MCF 10A (cell line): ENCODE measurements at regions not wholly inside any gene's neighbourhood (a gene's known extent, or its start where the extent isn't known, plus 50 kb on each side); places are given as distances from the start of the nearest gene placed in this dataset.

Experiments used
- BruUV-seq: library from RNA; stranded (reverse); fragments of 400-500 nt; replicated peaks from 2 replicates; lab custom pipeline; 2021; lab: Mats Ljungman, UMichigan
- CTCF ChIA-PET: fragments of 300-600 bp; sonication (Branson Sonifier 250); formaldehyde crosslinking; extraction: SDS; loops from one replicate; lab custom pipeline; 2021; ENCODE audit warnings: antibody characterized with exemption, inconsistent platforms; lab: Yijun Ruan, JAX
- POLR2A ChIA-PET: fragments of 300-600, 350-650 bp; sonication (Branson Sonifier 250); formaldehyde crosslinking; extraction: SDS; loops from one replicate; lab custom pipeline; 2020; ENCODE audit warnings: antibody characterized with exemption, inconsistent platforms; lab: Yijun Ruan, JAX
- DNase-seq: peaks from one replicate; pipeline ENCODE4 v3.0.0-alpha.2; 2018; ENCODE audit not compliant: unreplicated experiment
- H3K27ac Mint-ChIP-seq: one replicate; pipeline ENCODE4 v1.8.0; 2022; ENCODE audit warnings: mild to moderate bottlenecking, low read depth, mixed read lengths; ENCODE audit not compliant: unreplicated experiment
- H3K27me3 Mint-ChIP-seq: one replicate; pipeline ENCODE4 v1.8.0; 2022; ENCODE audit warnings: mixed read lengths; ENCODE audit not compliant: insufficient read depth, unreplicated experiment
- H3K36me3 Mint-ChIP-seq: one replicate; pipeline ENCODE4 v1.8.0; 2022; ENCODE audit warnings: mild to moderate bottlenecking, moderate library complexity, mixed read lengths; ENCODE audit not compliant: insufficient read depth, unreplicated experiment
- H3K4me1 Mint-ChIP-seq: one replicate; pipeline ENCODE4 v1.8.0; 2022; ENCODE audit warnings: mixed read lengths; ENCODE audit not compliant: insufficient read depth, unreplicated experiment
- H3K4me3 Mint-ChIP-seq: one replicate; pipeline ENCODE4 v1.8.0; 2022; ENCODE audit warnings: mild to moderate bottlenecking, moderate library complexity, mixed read lengths; ENCODE audit not compliant: unreplicated experiment
- H3K9me3 Mint-ChIP-seq: one replicate; pipeline ENCODE4 v1.8.0; 2022; ENCODE audit warnings: mixed read lengths; ENCODE audit not compliant: unreplicated experiment
- intact Hi-C: fragments of 100-400 bp; cut with micrococcal nuclease; formaldehyde crosslinking; loops from 2 replicates; pipeline ENCODE4 v1.14.1; 2022
- TF ChIP-seq, protein P1 (sequence below): fragments of 200-600 bp; IDR thresholded peaks from one replicate; pipeline ENCODE4 v1.8.0; 2022; ENCODE audit warnings: antibody characterized with exemption, mild to moderate bottlenecking; ENCODE audit not compliant: unreplicated experiment

DNA sequence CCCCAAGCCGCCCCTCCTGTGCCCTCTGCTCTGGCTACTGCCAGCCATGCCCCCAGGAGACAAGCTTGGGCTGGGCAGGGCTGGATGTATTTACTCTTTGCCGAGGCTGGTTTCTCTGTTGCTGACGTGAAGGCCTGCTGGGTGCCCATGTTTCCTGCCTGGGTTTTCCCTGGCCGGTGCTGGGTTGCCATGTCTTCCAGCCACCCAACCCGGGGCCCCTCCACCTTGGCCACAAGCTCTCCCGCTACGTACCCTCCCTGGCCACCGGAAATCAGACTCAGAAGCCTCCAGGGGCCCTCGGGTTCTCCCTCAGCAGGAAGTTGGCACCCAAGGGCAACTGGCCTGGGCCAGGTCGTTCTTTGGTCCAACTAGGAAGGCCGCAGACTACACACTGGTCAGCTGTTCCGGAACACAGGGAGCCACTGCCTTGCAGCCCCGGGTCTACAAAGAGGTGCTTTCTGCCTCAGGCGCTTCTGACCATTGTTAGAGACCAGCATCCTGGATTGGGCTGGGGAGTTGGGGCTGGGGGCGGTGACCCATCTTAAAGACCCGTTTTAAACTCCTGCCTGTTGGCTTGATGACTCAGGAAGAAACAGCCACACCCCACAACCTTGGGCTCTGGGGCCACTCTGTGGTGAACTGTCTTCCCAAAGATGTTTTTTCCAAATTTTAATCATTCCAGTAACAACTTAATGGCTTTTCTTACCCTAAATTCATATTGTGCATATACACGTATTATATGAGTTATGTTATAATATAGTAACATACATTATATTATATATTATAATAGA, 71.2 kb upstream of the RUNX3 start:
- TF ChIP-seq, protein P1, sequence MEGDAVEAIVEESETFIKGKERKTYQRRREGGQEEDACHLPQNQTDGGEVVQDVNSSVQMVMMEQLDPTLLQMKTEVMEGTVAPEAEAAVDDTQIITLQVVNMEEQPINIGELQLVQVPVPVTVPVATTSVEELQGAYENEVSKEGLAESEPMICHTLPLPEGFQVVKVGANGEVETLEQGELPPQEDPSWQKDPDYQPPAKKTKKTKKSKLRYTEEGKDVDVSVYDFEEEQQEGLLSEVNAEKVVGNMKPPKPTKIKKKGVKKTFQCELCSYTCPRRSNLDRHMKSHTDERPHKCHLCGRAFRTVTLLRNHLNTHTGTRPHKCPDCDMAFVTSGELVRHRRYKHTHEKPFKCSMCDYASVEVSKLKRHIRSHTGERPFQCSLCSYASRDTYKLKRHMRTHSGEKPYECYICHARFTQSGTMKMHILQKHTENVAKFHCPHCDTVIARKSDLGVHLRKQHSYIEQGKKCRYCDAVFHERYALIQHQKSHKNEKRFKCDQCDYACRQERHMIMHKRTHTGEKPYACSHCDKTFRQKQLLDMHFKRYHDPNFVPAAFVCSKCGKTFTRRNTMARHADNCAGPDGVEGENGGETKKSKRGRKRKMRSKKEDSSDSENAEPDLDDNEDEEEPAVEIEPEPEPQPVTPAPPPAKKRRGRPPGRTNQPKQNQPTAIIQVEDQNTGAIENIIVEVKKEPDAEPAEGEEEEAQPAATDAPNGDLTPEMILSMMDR: no peak
- Mint-ChIP-seq H3K4me1 (no peaks in the 10 kb centered on the region), H3K9me3 (no peaks in the 10 kb centered on the region), H3K36me3 (peaks cover 6% of the 10 kb centered on the region), H3K4me3 (no peak overlapping the region), H3K27ac (no peak overlapping the region), H3K27me3 (peaks cover 11% of the 10 kb centered on the region)
- intact Hi-C loops: no loop called here
- BruUV-seq: no TSS peak
- DNase-seq: no peak
- ChIA-PET POLR2A (no interaction called here), CTCF (interaction anchor here (0.6 kb wide), 1 partner anchor 36 kb away, joined by 4 read pairs; no protein-coding TSS in a partner anchor)

DNA sequence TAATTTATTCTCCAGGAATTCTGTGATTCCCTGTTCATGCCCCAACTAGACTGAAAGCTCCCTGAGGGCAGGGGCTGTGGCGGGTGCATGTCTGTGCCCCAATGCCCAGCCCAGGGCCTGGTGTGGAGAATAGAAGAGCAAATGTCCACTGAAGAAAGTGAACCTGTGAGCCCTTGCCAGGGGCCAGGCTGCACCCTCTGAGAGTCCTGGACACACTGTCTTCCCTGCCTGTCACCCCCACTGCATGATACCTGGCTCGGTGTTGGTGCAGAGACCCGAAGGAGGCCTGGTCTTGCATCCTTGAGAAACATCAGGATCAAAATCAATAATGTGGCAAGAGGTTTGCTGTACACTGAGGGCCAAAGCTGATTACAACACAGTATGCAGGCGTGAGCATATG, 69.8 kb upstream of the RUNX3 start:
- no peaks in the 10 kb centered on the region for H3K9me3 Mint-ChIP-seq
- no peak overlapping the region for H3K27ac Mint-ChIP-seq
- H3K36me3 Mint-ChIP-seq: peaks cover 6% of the 10 kb centered on the region
- ChIA-PET CTCF (interaction anchor here (1.9 kb wide), 1 partner anchor 37 kb away, joined by 5 read pairs; no protein-coding TSS in a partner anchor), POLR2A (no interaction called here)
- DNase-seq: no peak
- no peak overlapping the region for H3K4me3 Mint-ChIP-seq
- no peaks in the 10 kb centered on the region for H3K27me3 Mint-ChIP-seq
- intact Hi-C loops: no loop called here
- TF ChIP-seq, protein P1: no peak
- no TSS peak for BruUV-seq
- H3K4me1 Mint-ChIP-seq: no peaks in the 10 kb centered on the region

DNA sequence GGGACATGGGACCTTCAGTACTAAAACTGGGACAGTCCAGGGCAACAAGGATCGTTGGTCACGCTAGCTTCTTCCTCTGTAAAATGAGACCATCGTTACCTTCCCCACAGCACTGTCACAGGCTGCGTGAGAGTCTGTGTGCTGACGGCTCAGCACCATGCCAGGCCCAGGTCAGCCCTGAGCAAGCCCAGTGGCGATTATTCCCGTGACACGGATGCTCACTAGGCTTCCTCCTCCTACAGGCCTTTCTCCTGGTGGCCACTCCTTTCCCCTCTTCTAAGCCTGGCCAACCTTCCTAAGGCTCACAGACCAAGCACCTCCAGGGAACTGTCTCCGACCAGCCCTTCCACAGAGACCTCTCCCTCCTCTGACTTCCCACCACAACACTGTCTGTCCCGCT, 69.3 kb upstream of the RUNX3 start:
- POLR2A ChIA-PET: no interaction called here

More for the DNA sequence above, 69.3 kb upstream of the RUNX3 start:
- no peaks in the 10 kb centered on the region for H3K4me1 Mint-ChIP-seq
- peaks cover 6% of the 10 kb centered on the region for H3K36me3 Mint-ChIP-seq
- DNase-seq: no peak
- BruUV-seq: no TSS peak
- H3K27ac Mint-ChIP-seq: no peak overlapping the region
- intact Hi-C loops: no loop called here
- no peaks in the 10 kb centered on the region for H3K27me3 Mint-ChIP-seq
- no peak overlapping the region for H3K4me3 Mint-ChIP-seq
- CTCF ChIA-PET: interaction anchor here (1.9 kb wide), 1 partner anchor 37 kb away, joined by 5 read pairs; no protein-coding TSS in a partner anchor
- no peaks in the 10 kb centered on the region for H3K9me3 Mint-ChIP-seq
- TF ChIP-seq, protein P1: no peak
